ENCODE measurements at regions not wholly inside any gene's neighbourhood (a gene's known extent, or its start where the extent isn't known, plus 50 kb on each side); places are given as distances from the start of the nearest gene placed in this dataset.

DNA sequence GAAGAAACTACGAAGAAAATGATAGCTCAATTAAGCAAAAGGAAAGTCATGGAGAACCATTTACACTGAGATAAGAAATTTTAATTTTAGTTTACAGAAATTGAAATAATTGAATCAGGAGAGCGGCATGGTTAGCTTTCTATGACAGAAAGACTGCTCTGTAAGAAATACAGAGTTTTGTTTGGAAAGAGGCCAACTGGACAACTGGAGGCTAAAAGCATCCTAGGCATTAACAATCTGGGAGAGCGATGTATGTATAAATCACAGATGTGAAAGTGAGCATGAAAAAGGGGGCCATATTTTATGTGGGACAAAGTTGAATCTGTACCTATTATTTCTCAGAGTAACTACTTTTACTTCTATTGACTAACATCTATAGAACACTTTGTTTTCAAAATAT, 1608.8 kb upstream of the PCDH20 start:
- H3K9ac ChIP-seq (ENCODE audit: low read depth, low read length) = no peak overlapping the region
- H3K4ac ChIP-seq (ENCODE audit: low read depth, low read length) = no peak overlapping the region
- no peak for TF ChIP-seq CEBPB (IDR thresholded peaks at IDR 0.05; ENCODE audit: low read depth, low read length)
- no peaks in the 10 kb centered on the region for H3K79me1 ChIP-seq (ENCODE audit: low read depth in 1 of 2, low read length in 2 of 2)
- H3K4me2 ChIP-seq (ENCODE audit: low read depth, low read length) = peak overlapping the region; percentile 17; the same call in 1 of the 2 replicates
- H3K23ac ChIP-seq (ENCODE audit: low read depth, low read length) = no peak overlapping the region
- H2BK120ac ChIP-seq (ENCODE audit: low read depth, low read length) = no peak overlapping the region
- BruUV-seq (replicated peaks) = no TSS peak
- H3K4me3 ChIP-seq (ENCODE audit: insufficient read depth, low read depth, low read length) = no peak overlapping the region
- POLR2A ChIA-PET (ENCODE audit: unreplicated experiment) = no interaction called here
- no peaks in the 10 kb centered on the region for H3K4me1 ChIP-seq (ENCODE audit: control insufficient read depth, insufficient read depth, low read length)
- in situ Hi-C loops (cut with MboI; ENCODE audit: low sequenced_read_pairs) (no loop called here), intact Hi-C loops (cut with micrococcal nuclease) (no loop called here), dilution Hi-C loops (cut with HindIII; ENCODE audit: low sequenced_read_pairs, unreplicated experiment) (no loop called here)
- no peaks in the 10 kb centered on the region for H4K20me1 ChIP-seq (ENCODE audit: insufficient read depth, low read length)
- H3K27me3 ChIP-seq (ENCODE audit: control insufficient read depth, insufficient read depth, low read length) = no peaks in the 10 kb centered on the region
- H3K9me3 ChIP-seq (ENCODE audit: control insufficient read depth, insufficient read depth, low read length) = no peaks in the 10 kb centered on the region
- no peak overlapping the region for H3K56ac ChIP-seq (ENCODE audit: extremely low read depth, insufficient read depth, low read length)
- no peak overlapping the region for H4K91ac ChIP-seq (ENCODE audit: insufficient read depth, low read depth, low read length)
- no peaks in the 10 kb centered on the region for H3K9me1 ChIP-seq (ENCODE audit: insufficient read depth, low read length)
- WGBS, 2 experiments (ENCODE audit: extremely low coverage in 2 of 2, insufficient read length in 1 of 2) = no CpG with 5 or more reads among the region's 3 CpGs
- H3K18ac ChIP-seq (ENCODE audit: low read depth, low read length) = no peak overlapping the region
- H2BK15ac ChIP-seq (ENCODE audit: low read depth, low read length) = no peak overlapping the region
- no peak overlapping the region for H2AK9ac ChIP-seq (replicated peaks; ENCODE audit: low read depth, low read length, poor library complexity)
- peak; percentile 51 for DNase-seq
- H3K14ac ChIP-seq (replicated peaks; ENCODE audit: low read depth, low read length) = no peak overlapping the region
- H4K8ac ChIP-seq (ENCODE audit: low read depth in 2 of 2, low read length in 2 of 2) = no peak overlapping the region
- no peak overlapping the region for H2AK5ac ChIP-seq (ENCODE audit: low read depth, low read length)
- H2BK5ac ChIP-seq (ENCODE audit: low read depth, low read length, poor library complexity, severe bottlenecking) = no peak overlapping the region
- ATAC-seq (ENCODE audit: low read depth) = peak; percentile 60
- no peak overlapping the region for H2BK20ac ChIP-seq (ENCODE audit: low read depth, low read length)
- no peaks in the 10 kb centered on the region for H3K36me3 ChIP-seq (ENCODE audit: control insufficient read depth, insufficient read depth, low read length)
- no peak overlapping the region for H3K27ac ChIP-seq (ENCODE audit: insufficient read depth, low read length)
- H4K5ac ChIP-seq (ENCODE audit: low read depth, low read length) = no peak overlapping the region
- H2AFZ ChIP-seq (replicated peaks; ENCODE audit: low read length, poor library complexity) = no peak overlapping the region
- CTCF ChIA-PET = no interaction called here
